IMR-90 (cell line): ENCODE measurements at regions not wholly inside any gene's neighbourhood (a gene's known extent, or its start where the extent isn't known, plus 50 kb on each side); places are given as distances from the start of the nearest gene placed in this dataset.

Experiments
- ATAC-seq: fragments of 200-7000 bp; cut with Tn5 transposase; 2 replicates; pipeline ENCODE4 v1.9.1; 2020; ENCODE audit warnings: low read depth, mild to moderate bottlenecking, moderate library complexity
- BruUV-seq: library from RNA; stranded (reverse); fragments of 400-500 nt; replicated peaks from 2 replicates; lab custom pipeline; 2021; lab: Mats Ljungman, UMichigan
- CTCF ChIA-PET: fragments of 300-600 bp; formaldehyde crosslinking; extraction: SDS; loops from one replicate; lab custom pipeline; 2021; ENCODE audit warnings: antibody characterized with exemption; lab: Yijun Ruan, JAX
- POLR2A ChIA-PET: fragments of 300-600 bp; sonication (Branson Sonifier 250); formaldehyde crosslinking; loops from one replicate; lab custom pipeline; 2022; ENCODE audit warnings: antibody characterized with exemption; ENCODE audit not compliant: unreplicated experiment; lab: Charles Lee
- DNase-seq: peaks from one replicate; pipeline ENCODE4 v3.0.0; 2013
- H2AFZ ChIP-seq: replicated peaks from 2 replicates; pipeline ENCODE3; 2013; ENCODE audit warnings: low read length, mild to moderate bottlenecking; ENCODE audit not compliant: poor library complexity
- H2AK5ac ChIP-seq: 2 replicates; pipeline ENCODE4 v1.6.1; 2013; ENCODE audit warnings: low read depth, low read length, inconsistent platforms
- H2AK9ac ChIP-seq: replicated peaks from 2 replicates; pipeline ENCODE3; 2013; ENCODE audit warnings: mild to moderate bottlenecking, low read depth, low read length, moderate library complexity; ENCODE audit not compliant: poor library complexity
- H2BK120ac ChIP-seq: 2 replicates; pipeline ENCODE4 v1.6.1; 2013; ENCODE audit warnings: low read depth, low read length, inconsistent platforms
- H2BK15ac ChIP-seq: 3 replicates; pipeline ENCODE4 v1.6.1; 2013; ENCODE audit warnings: low read depth, low read length, inconsistent platforms
- H2BK20ac ChIP-seq: 2 replicates; pipeline ENCODE4 v1.6.1; 2013; ENCODE audit warnings: low read depth, mild to moderate bottlenecking, inconsistent platforms, low read length, moderate library complexity
- H2BK5ac ChIP-seq: 2 replicates; pipeline ENCODE4 v1.6.1; 2013; ENCODE audit warnings: mild to moderate bottlenecking, low read depth, low read length, inconsistent platforms; ENCODE audit not compliant: poor library complexity, severe bottlenecking
- H3K14ac ChIP-seq: replicated peaks from 2 replicates; pipeline ENCODE4 v1.6.1; 2013; ENCODE audit warnings: low read depth, low read length, inconsistent platforms
- H3K18ac ChIP-seq: 2 replicates; pipeline ENCODE4 v1.6.1; 2013; ENCODE audit warnings: low read depth, low read length, control low read depth
- H3K23ac ChIP-seq: 2 replicates; pipeline ENCODE4 v1.6.1; 2013; ENCODE audit warnings: low read depth, low read length, inconsistent platforms
- H3K27ac ChIP-seq: 2 replicates; pipeline ENCODE4 v1.5.1; 2013; ENCODE audit warnings: mild to moderate bottlenecking, control low read depth, low read length; ENCODE audit not compliant: insufficient read depth
- H3K27me3 ChIP-seq: 2 replicates; pipeline ENCODE4 v1.6.1; 2013; ENCODE audit warnings: low read length; ENCODE audit not compliant: control insufficient read depth, insufficient read depth
- H3K36me3 ChIP-seq: 2 replicates; pipeline ENCODE4 v1.6.1; 2013; ENCODE audit warnings: low read length, mixed read lengths; ENCODE audit not compliant: control insufficient read depth, insufficient read depth
- H3K4ac ChIP-seq: 2 replicates; pipeline ENCODE4 v1.6.1; 2013; ENCODE audit warnings: low read depth, low read length, inconsistent platforms
- H3K4me1 ChIP-seq: 2 replicates; pipeline ENCODE4 v1.6.1; 2013; ENCODE audit warnings: low read length, mixed read lengths; ENCODE audit not compliant: control insufficient read depth, insufficient read depth
- H3K4me2 ChIP-seq: 2 replicates; pipeline ENCODE4 v1.6.1; 2013; ENCODE audit warnings: low read depth, mild to moderate bottlenecking, control low read depth, low read length, moderate library complexity
- H3K4me3 ChIP-seq: 2 replicates; pipeline ENCODE4 v1.5.1; 2013; ENCODE audit warnings: low read depth, mild to moderate bottlenecking, control low read depth, low read length, moderate library complexity; ENCODE audit not compliant: insufficient read depth
- H3K56ac ChIP-seq: 2 replicates; pipeline ENCODE4 v1.6.1; 2013; ENCODE audit warnings: low read length, inconsistent platforms; ENCODE audit not compliant: insufficient read depth; ENCODE audit errors: extremely low read depth
- H3K79me1 ChIP-seq, 2 experiments: 2 replicates each; pipeline ENCODE4 v1.6.1; 2013; ENCODE audit warnings: low read length in 2 of 2, inconsistent platforms in 1 of 2, low read depth in 1 of 2
- H3K9ac ChIP-seq: 2 replicates; pipeline ENCODE4 v1.6.1; 2013; ENCODE audit warnings: low read depth, low read length, control low read depth
- H3K9me1 ChIP-seq: 2 replicates; pipeline ENCODE4 v1.6.1; 2013; ENCODE audit warnings: low read length, inconsistent platforms; ENCODE audit not compliant: insufficient read depth
- H3K9me3 ChIP-seq: 2 replicates; pipeline ENCODE4 v1.6.1; 2013; ENCODE audit warnings: low read length; ENCODE audit not compliant: control insufficient read depth, insufficient read depth
- H4K20me1 ChIP-seq: 2 replicates; pipeline ENCODE4 v1.6.1; 2013; ENCODE audit warnings: low read length, inconsistent platforms; ENCODE audit not compliant: insufficient read depth
- H4K5ac ChIP-seq: 2 replicates; pipeline ENCODE4 v1.6.1; 2013; ENCODE audit warnings: mild to moderate bottlenecking, low read depth, low read length, control low read depth
- H4K8ac ChIP-seq, 2 experiments: 2 replicates each; pipeline ENCODE4 v1.6.1; 2013; ENCODE audit warnings: low read depth in 2 of 2, low read length in 2 of 2, control low read depth in 1 of 2, inconsistent platforms in 1 of 2
- H4K91ac ChIP-seq: 2 replicates; pipeline ENCODE4 v1.6.1; 2013; ENCODE audit warnings: low read depth, low read length, inconsistent platforms; ENCODE audit not compliant: insufficient read depth
- FOS ChIP-seq: fragments of 150-350 bp; IDR thresholded peaks from 2 replicates; pipeline ENCODE4 v1.6.1; 2016; ENCODE audit warnings: low read depth, low read length
- MAFK ChIP-seq: IDR thresholded peaks from 2 replicates; pipeline ENCODE4 v1.6.1; 2012; ENCODE audit warnings: low read depth, low read length, improper control_type of control experiment
- WGBS, 2 experiments: methylation state at CpG; one replicate each; pipeline versions ENCODE4 v1.1.5 to v1.1.7; 2013; ENCODE audit warnings: missing lambda C conversion rate in 2 of 2; ENCODE audit not compliant: insufficient read length in 1 of 2; ENCODE audit errors: extremely low coverage in 2 of 2; 5-methylcytosine and 5-hydroxymethylcytosine counted together
- dilution Hi-C: fragments of 300-500 bp; cut with HindIII; formaldehyde crosslinking; loops from one replicate; pipeline ENCODE4 v1.14.3; 2018; ENCODE audit warnings: low sequenced_read_pairs; ENCODE audit not compliant: unreplicated experiment
- in situ Hi-C: fragments of 300-500 bp; cut with MboI; formaldehyde crosslinking; loops from 3 replicates; pipeline ENCODE4 v1.14.3; 2019; ENCODE audit warnings: low sequenced_read_pairs, inconsistent platforms, mixed read lengths
- intact Hi-C: fragments of 100-400 bp; cut with micrococcal nuclease; formaldehyde crosslinking; loops from 2 replicates; pipeline ENCODE4 v1.10.0; 2022

GRCh38 chr11:87397011-87397865, 359.5 kb downstream of the TMEM135 start:
- Histone ChIP-seq H2AFZ (no peak overlapping the region), H3K4me3 (no peak overlapping the region), H2BK120ac (no peak overlapping the region), H2AK9ac (no peak overlapping the region), H3K79me1 (no peaks in the 10 kb centered on the region), H3K9me3 (no peaks in the 10 kb centered on the region), H3K14ac (no peak overlapping the region), H3K4me1 (no peaks in the 10 kb centered on the region), H4K20me1 (no peaks in the 10 kb centered on the region), H3K27ac (no peak overlapping the region), H3K4ac (no peak overlapping the region), H2AK5ac (no peak overlapping the region), H3K56ac (no peak overlapping the region), H3K4me2 (no peak overlapping the region), H2BK5ac (no peak overlapping the region), H4K91ac (no peak overlapping the region), H2BK20ac (no peak overlapping the region), H3K36me3 (no peaks in the 10 kb centered on the region), H3K9me1 (no peaks in the 10 kb centered on the region), H3K18ac (no peak overlapping the region), H4K5ac (no peak overlapping the region), H3K27me3 (no peaks in the 10 kb centered on the region), H2BK15ac (no peak overlapping the region), H4K8ac (no peak overlapping the region), H3K23ac (no peak overlapping the region), H3K9ac (no peak overlapping the region)
- 80% methylated on average over 1 of the region's 5 CpGs; no CpG with 5 or more reads in 1 of the 2 experiments for WGBS, 2 experiments
- in situ Hi-C loops (no loop called here), intact Hi-C loops (no loop called here), dilution Hi-C loops (no loop called here)
- TF ChIP-seq FOS (no peak), MAFK (peak; percentile 93)
- DNase-seq (no peak), ATAC-seq (no peak)
- ChIA-PET POLR2A (no interaction called here), CTCF (interaction anchor here (0.6 kb wide), 1 partner anchor 470 kb away, joined by 4 read pairs; no protein-coding TSS in a partner anchor)
- no TSS peak for BruUV-seq
